LHCN-M2 (cell line): ENCODE measurements at regions not wholly inside any gene's neighbourhood (a gene's known extent, or its start where the extent isn't known, plus 50 kb on each side); places are given as distances from the start of the nearest gene placed in this dataset.

Experiments used
- DNase-seq: peaks from one replicate; pipeline ENCODE4 v3.0.0-alpha.2; 2012; ENCODE audit warnings: low read depth

DNA sequence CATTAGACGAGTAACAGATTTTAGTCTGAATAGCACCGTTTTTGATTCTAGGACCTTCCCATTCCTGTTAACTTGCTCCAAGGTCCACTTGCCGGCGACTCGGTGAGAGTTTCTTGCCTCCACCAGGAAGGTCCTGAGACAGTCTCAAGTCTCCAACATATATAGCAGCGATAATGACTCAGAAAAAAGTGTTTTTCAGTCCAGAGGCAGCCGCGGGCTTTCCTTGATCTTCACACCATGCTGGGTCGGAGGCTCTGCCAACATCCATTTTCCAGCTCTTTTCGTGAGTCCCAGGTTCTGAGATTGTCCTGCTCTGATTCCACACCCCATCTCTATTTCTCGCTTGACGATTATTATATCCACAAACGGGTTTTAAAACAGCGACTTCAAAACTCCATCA, 170.5 kb downstream of the GPX5 start:
- DNase-seq, result peak; percentile 17

DNA sequence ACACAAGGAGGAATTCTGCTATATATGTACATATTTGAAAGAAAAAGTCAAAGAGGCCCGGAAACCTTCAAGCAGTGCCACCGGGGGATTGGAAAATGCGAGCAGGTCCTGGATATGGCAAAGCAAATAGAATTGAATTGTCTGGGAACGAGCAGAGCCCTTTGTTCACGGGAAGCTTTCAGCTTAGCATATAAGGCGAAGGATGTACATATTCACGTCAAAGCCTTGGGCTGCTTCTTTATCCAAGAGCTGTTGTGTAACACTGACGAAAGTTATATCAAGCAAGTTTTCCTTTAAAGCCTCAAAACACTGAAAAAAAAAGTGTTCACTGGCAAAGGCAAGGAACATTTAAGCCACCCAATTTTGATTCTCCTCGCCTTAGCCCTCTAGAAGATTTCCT, 171.0 kb downstream of the GPX5 start:
- DNase-seq, result no peak

DNA sequence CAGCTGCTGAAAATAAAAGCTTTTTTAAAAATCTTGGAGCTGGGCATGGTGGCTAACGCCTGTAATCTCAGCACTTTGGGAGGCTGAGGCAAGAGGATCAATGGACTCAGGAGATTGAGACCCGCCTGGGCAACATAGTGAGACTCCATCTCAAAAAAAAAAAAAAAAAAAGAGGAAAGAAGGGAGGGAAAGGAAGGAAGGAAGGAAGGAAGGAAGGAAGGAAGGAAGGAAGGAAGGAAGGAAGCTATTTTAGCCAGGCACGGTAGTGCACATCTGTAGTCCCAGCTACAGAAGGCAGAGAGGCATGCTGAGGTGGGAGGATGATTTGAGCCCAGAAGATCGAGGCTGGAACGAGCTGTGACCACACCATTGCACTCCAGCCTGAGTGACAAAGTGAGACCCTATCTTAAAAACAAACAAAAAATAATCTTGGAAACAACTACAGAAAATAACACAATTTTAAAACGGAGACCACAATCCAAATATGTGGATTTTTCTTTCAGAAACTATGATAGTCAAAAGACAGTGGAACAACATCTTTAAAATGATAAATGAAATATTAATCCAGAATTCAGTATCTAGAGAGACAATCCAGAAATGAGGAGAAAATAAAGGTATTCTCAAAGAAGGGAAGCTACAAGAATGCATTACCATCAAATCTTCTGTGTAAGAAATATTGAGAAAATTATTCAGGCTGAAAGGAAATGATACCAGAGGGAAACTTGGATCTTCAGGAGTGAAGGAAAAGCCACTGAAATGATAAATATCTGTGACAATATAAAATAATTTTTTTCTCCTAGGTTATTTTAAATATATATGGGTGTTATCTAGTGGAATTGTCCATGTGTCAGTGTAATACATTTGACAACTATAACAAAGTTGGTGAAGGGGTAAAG, 182.0 kb downstream of the GPX5 start:
- no peak for DNase-seq

DNA sequence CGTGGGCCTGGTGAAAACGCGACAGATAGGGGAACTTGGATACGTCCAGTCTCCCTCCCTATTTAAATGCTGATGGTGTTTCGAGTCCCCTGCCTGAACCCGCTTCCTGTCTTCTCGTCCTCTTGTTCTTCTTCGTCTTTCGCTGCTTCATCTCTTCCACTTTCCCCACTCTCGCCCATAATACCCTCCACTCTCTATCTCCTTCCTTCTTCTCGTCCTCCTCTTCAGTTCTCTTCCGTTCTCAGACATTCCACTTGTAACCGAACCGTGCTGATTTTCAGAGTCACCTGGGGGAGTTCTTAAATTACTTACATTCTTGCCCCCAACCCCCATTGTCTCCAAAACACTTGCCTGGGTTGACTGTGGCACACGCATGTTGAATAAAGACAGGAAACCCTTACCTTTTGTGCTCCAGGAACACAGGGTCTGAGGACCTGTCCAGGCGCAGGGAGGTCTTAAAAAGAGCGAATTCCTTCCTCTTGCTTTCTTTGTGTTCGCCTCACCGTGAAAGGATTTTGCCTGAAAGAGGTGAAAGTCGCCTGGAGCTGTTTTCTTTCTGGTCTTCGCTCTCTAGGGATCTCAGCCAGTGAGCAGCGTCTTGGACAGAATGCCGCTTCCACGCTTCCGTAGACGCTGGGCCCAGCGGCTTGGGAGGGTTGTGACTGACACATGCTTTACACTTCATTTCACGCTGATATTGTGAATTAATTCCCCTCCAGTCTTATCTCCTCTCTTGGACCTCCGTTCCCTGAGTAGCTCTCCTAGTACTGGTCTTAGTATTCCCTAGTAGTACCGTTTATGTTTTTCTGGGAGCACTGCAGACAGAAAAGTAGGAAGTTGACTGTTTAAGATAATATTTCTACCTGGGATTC, 184.0 kb downstream of the GPX5 start:
- no peak for DNase-seq

DNA sequence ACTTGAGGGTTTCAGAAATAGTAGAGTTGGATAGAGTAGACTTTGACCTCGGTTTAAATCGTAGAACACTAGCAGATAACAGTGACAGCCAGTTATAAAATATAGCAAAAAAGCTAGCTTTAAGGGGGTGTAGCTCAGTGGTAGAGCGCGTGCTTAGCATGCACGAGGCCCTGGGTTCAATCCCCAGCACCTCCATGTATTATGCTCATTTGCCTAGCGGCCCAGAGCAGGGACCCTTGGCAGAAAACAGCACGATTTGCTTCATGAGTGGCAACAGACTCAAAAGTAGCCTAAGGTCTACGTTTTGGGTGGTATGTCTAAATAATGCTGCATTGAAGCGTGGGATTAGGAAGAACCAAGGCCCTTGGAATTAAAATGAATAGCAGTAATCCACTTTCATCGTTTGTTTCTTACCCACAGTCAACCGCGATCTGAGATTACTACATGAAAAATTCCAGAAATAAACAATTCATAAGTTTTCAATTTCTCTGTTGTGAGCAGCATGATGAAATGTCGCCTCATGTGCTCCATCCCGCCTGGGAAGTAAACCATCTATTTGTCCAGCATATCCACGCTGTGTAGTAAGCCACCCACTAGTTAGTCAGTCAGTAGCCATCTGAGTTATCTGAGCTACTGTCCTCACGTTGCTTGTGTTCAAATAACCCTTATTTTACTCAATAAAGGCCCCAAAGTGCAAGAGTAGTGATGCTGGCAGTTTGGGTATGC, 184.9 kb downstream of the GPX5 start:
- DNase-seq, result peak; percentile 76

DNA sequence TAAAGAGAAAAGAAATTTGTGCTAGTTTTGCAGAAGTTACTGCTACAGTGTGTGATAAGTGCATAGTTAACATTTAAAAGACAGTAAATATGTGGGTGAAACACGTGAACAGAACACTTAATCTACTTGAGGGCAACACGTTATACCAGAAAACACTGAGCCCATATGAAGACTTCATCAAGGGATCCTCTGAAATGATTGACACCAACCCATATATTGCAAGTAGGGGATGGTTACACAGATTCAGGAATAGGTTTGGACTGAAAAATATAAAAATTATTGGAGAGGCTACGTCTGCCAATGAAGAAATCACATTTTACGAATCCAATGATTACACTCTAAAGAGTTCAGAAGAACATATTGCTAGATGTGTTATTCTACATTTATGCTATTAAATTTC, 185.6 kb downstream of the GPX5 start:
- DNase-seq, result no peak

DNA sequence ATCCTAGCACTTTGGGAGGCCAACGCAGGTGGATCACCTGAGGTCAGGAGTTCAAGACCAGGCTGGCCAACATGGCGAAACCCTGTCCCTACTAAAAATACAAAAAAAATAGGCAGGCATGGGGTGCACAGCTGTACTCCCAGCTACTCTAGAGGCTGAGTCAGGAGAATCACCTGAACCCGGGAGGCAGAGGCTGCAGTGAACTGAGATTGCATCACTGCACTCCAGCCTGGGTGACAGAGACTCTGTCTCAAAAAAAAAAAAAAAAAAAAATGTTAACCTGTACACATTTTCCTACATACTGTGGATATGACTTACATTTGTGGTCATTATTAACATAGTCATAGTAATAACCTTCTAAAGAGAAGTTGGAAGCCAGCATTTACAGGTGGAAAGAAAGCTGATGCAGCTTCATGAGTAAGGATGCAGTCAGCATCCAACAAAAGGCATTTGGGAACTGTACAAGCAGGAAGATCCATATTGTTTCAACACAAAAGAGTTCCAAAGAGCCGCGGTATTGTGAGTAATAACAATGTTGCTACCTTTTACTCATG, 186.2 kb downstream of the GPX5 start:
- DNase-seq, result no peak

DNA sequence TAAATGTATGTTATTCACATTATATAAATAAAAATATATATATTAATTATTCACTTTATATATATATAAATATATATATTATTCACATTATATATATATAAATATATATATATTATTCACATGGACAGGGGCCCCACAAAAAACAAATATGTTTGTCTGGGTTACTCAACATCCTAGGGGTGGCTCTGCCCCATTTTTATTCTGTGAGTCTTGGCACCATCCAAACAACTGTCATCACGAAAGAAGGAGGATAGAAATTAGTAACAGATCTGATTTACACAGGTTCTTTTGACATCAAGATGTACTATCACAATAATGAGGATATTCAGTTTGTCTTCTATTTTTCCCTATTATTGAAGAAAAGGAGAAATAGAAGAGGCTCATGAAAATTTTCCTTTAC, 187.3 kb downstream of the GPX5 start:
- no peak for DNase-seq

DNA sequence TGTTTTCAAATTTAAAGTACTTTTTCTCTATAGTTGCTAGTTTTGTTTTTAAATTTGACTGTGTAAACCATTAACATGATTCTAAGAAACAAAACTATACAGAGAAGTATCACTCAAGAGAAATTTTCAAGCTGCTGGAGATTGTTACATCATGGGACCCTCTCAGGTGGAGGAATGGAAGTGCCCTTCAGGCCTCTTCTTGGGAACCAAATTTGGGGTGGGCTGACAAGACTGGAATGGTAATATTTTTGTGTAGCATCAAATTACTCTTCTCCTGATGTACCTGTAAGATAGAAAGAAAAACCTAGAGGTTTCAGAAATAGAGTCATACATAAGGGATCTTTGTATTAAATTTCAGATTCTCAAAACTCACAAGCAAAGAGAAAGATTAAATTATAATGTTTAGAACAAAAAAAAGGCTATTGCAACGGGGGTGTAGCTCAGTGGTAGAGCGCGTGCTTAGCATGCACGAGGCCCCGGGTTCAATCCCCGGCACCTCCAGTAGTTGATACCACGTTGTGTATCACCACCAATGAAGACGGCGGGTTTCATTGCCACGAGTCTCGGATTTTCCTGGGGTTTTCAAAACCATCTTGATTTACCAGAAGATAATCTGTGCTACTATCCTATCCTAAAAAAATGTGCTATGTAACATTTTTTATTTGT, 193.7 kb downstream of the GPX5 start:
- peak; percentile 55 for DNase-seq

DNA sequence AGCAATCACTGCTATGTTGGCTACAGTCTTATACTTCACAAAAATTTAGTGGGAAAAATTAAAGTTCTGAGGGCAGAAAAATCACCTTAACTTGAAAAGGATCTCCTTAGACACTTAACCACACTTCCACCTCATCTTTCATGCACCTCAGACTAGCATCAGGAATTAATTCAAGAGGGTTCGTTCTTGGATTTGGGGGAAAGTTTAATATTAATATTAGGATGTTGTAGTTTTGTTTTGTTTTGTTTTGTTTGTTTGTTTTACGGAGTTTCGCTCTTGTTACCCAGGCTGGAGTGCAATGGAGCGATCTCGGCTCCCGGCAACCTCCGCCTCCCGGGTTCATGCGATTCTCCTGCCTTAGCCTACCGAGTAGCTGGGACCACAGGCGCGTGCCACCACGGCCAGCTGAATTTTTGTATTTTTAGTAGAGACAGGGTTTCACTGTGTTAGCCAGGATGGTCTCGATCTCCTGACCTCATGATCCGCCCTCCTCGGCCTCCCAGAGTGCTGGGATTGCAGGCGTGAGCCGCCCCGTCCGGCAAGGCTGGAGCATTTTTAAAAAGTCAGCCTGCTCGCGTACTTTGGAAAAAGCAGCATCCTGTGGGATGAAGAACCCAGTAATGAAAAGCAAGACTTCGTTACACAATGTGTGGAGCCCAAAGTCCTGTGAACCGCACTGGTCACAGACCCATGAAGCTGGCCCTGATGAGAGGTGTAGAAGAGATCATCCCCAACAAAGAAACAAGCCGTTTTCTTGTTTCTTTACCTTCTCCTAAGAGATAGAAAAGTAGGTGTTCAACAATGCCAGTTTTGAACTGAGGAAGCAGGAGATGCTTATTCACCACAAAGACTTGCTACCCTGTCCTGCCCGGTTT, 194.9 kb downstream of the GPX5 start:
- DNase-seq, result no peak

DNA sequence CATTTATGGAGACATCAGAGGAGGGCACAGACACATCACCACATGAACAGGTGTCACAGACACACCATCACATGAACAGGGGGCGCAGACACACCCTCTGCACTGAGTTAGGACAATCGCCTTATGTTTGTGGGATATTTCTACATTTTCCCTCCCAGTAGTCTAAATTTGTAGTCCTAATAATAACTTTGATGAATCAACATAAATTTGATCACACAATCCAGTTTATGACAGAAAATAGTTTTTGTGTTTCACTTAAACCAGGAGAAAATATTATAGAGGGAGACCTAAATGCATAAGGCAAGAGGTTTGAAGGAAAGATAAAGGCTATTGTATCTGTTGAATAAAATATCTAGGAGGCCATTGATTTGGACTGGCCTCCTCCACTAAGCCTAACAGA, 195.7 kb downstream of the GPX5 start:
- DNase-seq, result no peak

DNA sequence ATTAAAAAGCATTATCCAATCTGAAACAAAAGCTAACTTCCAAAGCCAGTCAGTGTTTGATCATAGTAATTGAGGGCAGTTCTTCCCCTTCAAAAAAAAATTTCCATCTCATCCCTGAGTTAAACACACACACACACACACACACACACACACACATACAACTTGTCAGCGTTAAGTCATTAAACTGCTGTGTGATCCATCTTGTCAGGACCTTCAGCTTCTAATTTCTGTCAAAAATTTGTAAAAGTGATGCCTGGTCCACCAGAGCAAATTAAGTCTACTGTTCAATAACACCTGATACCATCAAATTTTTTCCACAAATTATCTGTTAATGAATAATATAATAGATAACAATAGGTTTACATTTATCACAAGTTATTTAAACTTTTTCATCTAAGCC, 198.7 kb downstream of the GPX5 start:
- DNase-seq, result no peak

DNA sequence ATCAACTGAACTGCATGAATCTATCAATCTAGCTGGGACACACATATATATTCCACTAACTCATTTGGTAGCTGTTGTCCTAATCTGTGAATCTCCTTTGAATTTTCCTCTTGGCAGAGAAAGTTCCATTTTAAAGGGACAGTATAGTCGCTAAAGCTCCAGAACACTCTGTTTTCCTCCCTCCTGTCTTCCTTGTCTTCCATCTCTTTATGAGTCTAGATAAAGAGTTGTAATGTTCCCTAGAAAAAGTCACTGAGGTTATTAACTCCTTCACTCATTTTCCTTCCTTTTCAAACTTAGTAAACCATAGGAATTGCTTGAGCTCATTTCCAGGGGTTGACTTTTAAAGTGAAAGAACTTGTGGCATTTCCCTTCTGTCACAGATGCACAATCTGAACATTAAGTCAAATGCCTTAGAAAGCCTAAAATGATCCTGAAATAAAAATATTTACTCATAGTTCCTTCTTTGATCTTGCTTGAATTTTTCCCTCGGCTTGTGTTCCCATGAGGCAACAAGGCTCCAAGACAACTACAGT, 198.4 kb downstream of the TRIM27 start:
- no peak for DNase-seq

DNA sequence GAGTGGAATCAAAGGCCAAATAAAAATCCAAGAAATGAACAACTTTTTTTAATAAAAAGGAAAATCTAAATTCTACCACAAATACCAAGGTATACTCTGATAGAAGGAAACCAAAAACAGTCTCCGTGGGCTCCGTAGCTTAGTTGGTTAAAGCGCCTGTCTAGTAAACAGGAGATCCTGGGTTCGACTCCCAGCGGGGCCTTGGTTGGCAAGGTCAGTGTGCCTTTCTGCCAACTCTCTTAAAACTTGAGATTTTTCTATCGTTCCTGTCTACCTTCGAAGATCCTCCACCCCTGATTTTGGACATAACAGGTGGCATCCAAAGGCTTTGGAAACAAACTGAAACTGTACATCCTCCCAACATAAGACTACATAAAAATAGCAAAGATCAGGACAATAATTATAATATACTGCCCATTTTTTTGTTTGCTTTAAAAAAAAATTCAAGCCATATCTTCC, 197.9 kb downstream of the TRIM27 start:
- DNase-seq, result peak; percentile 51

DNA sequence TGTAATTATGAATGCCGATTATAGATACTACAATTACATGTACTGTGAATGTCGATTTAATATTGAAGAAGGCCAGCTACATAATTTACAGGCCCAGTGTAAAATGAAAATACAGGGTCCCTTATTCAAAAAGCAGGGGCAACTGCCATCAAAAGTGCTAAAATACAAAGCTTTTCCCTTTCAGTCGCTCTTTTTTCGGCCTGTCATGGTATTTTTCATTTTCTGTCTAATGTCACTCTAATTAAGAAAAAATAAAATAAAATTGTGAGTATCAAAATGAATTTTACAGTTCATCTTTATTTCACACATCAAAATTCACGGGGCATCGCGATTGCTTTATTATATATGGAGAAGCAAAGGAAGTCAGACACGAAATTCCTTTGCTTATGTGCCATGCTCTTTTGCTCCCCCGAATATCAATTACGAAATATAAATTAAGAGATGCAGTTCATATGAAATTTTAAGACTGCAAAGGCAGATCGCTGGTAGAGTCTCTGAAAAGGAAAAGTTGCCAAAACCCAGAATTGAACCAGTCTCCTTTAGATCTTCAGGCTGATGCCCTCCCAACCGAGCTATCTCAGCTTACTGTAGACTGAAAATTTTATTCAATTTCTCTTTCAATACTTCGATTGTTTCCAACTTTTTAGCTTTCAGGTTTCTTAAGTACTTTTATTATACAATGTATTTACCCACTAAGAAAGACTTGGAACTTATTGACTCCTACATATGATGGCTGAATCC, 197.0 kb downstream of the TRIM27 start:
- no peak for DNase-seq

DNA sequence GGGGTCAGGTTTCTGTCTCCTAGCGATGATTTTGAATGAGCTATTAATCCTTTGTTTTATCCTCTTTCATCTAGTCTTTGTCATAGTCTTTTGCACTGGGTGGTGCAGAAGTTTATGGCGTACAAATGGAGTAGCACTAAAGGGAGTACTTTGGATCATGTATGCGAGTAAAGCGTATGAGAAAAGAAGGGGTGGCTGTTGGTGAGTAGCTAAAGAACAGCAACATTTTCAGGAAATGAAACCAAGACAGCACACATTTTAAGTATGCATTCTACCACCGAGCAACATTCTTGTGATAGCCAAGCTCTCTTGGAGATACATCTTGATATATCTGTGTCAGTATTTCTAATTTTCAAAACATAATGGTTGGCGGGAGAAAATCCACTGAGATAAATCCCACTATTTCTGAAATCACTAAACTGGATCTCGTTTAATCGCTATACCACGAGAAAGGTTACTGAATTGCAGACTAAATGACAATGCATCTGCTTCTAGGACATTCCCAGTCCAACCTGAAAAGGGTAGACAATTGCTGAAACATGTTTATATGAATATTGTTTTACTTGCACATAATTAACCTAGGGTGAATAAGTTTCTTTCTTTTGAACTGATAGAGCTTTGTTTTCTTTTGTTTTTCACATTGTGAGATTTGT, 196.1 kb downstream of the TRIM27 start:
- no peak for DNase-seq

DNA sequence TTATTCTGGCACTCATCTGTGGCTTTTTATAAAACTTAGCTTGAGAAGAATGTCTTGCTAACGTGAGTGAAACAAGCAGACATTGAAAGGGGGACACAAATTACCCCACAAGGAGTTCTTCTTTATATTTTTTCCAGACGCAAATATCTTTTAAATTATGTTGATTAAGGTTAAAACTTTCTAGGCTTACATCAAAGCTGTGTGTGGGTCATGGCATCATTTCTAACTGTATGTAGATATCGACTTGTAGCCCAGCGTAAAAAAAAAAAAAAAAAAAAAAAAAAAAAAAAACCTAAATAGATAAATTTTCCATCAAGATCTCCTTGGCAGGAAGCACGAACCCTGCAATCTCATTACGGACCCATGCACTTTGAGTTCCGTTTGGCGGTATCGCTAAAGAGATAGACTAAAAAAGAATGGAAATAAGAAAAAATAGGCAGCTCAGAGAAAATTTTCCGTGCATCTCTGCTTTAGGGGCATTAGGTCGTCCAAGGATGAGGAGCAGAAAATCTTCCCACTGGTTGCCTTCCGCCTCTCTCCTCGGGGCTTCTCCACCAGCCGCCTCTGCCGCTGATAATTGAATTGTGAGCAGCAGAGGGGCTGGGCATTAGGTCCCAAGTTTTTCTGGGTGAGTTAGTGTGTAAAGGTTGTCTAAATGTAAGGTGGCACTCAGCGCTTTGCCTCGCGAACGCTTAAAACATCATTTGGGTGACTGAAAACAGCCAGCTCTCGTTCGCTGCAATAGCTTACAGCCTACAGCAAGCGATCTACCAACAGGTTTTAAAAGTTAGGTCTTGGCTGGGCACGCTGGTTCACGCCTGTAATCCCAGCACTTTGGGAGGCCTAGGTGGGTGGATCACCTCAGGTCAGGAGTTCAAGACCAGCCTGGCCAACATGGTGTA, 194.0 kb downstream of the TRIM27 start:
- DNase-seq, result no peak
